NCI-H187 treated with DMSO at 0.1 percent for 48 hours (cell line): ENCODE measurements at regions not wholly inside any gene's neighbourhood (a gene's known extent, or its start where the extent isn't known, plus 50 kb on each side); places are given as distances from the start of the nearest gene placed in this dataset.

Experiments
- DNase-seq: peaks from one replicate; lab custom pipeline; 2025; lab: John Stamatoyannopoulos, UW

- no peak for DNase-seq
These were observed 52.2 kb downstream of the CCDC185 start for GRCh38 chr1:223445402-223445801.

- DNase-seq, result no peak
These were observed 60.7 kb downstream of the CCDC185 start for GRCh38 chr1:223453902-223454301.

- no peak for DNase-seq
These were observed 61.7 kb downstream of the CCDC185 start for GRCh38 chr1:223454959-223455358.

GRCh38 chr1:223455470-223455869, 62.3 kb downstream of the CCDC185 start:
- no peak for DNase-seq

GRCh38 chr1:223456747-223457146, 63.5 kb downstream of the CCDC185 start:
- no peak for DNase-seq

- no peak for DNase-seq
These were observed 67.5 kb downstream of the CCDC185 start for GRCh38 chr1:223460566-223461189.

GRCh38 chr1:223462047-223462630, 68.9 kb downstream of the CCDC185 start:
- no peak for DNase-seq

GRCh38 chr1:223462866-223463404, 69.7 kb downstream of the CCDC185 start:
- no peak for DNase-seq

- no peak for DNase-seq
These were observed 72.9 kb downstream of the CCDC185 start for GRCh38 chr1:223466151-223466550.

GRCh38 chr1:223471566-223471965, 78.4 kb downstream of the CCDC185 start:
- no peak for DNase-seq

- DNase-seq, result no peak
These were observed 78.8 kb downstream of the CCDC185 start for GRCh38 chr1:223472057-223472456.

GRCh38 chr1:223473601-223474344, 80.6 kb downstream of the CCDC185 start:
- DNase-seq, result no peak

- no peak for DNase-seq
These were observed 81.6 kb downstream of the CCDC185 start for GRCh38 chr1:223474804-223475203.

- no peak for DNase-seq
These were observed 84.2 kb downstream of the CCDC185 start for GRCh38 chr1:223477456-223477855.

- no peak for DNase-seq
These were observed 85.4 kb downstream of the CCDC185 start for GRCh38 chr1:223478606-223479005.

- DNase-seq, result no peak
These were observed 86.0 kb downstream of the CCDC185 start for GRCh38 chr1:223479261-223479660.

- no peak for DNase-seq
These were observed 86.7 kb downstream of the CCDC185 start for GRCh38 chr1:223479718-223480425.

GRCh38 chr1:223482132-223482531, 88.9 kb downstream of the CCDC185 start:
- DNase-seq, result no peak

GRCh38 chr1:223482766-223483165, 89.6 kb downstream of the CCDC185 start:
- no peak for DNase-seq

GRCh38 chr1:223483511-223483910, 90.3 kb downstream of the CCDC185 start:
- DNase-seq, result no peak

GRCh38 chr1:223486366-223486765, 93.2 kb downstream of the CCDC185 start:
- DNase-seq, result no peak
